CD4-positive, alpha-beta T cell (primary cell): ENCODE measurements at regions not wholly inside any gene's neighbourhood (a gene's known extent, or its start where the extent isn't known, plus 50 kb on each side); places are given as distances from the start of the nearest gene placed in this dataset.

Source experiments
- ATAC-seq: fragments of 200-7000 bp; cut with Tn5 transposase; one replicate; pipeline ENCODE4 v1.10.0; 2022; ENCODE audit warnings: mild to moderate bottlenecking; ENCODE audit not compliant: poor library complexity
- CTCF ChIA-PET: fragments of 350-600 bp; sonication (Branson Sonifier 250); formaldehyde crosslinking; loops from one replicate; lab custom pipeline; 2021; ENCODE audit warnings: antibody characterized with exemption, inconsistent platforms; lab: Charles Lee
- POLR2A ChIA-PET: fragments of 350-600 bp; sonication (Branson Sonifier 250); formaldehyde crosslinking; loops from one replicate; lab custom pipeline; 2021; ENCODE audit warnings: antibody characterized with exemption, inconsistent platforms; lab: Charles Lee
- DNase-seq, 14 experiments: peaks; one replicate each; pipeline ENCODE4 v3.0.0-alpha.2; 2013 to 2020; ENCODE audit warnings: mixed read lengths in 2 of 14
- H3K27ac ChIP-seq, 2 donors: one replicate each; pipeline versions ENCODE4 v1.5.1 to v1.7.0; 2013; ENCODE audit warnings: low read length in 2 of 2, low read depth in 1 of 2, mild to moderate bottlenecking in 1 of 2
- H3K27me3 ChIP-seq, 2 experiments: 1 replicate in 1 of 2; 2 replicates in 1 of 2; pipeline versions ENCODE4 v1.6.1 to v1.7.0; 2013; ENCODE audit warnings: low read length in 2 of 2, control low read depth in 1 of 2, mild to moderate bottlenecking in 1 of 2, moderate library complexity in 1 of 2; ENCODE audit not compliant: insufficient read depth in 2 of 2, control insufficient read depth in 1 of 2
- H3K36me3 ChIP-seq: one replicate; pipeline ENCODE4 v1.6.1; 2013; ENCODE audit warnings: low read length, control low read depth; ENCODE audit not compliant: insufficient read depth
- H3K4me1 ChIP-seq: one replicate; pipeline ENCODE4 v1.6.1; 2013; ENCODE audit warnings: low read length, control low read depth; ENCODE audit not compliant: insufficient read depth
- H3K4me3 ChIP-seq: one replicate; pipeline ENCODE4 v1.5.1; 2013; ENCODE audit warnings: mild to moderate bottlenecking, low read length, moderate library complexity
- H3K9me3 ChIP-seq, 2 experiments: 1 replicate in 1 of 2; 2 replicates in 1 of 2; pipeline versions ENCODE4 v1.6.1 to v1.7.0; 2013; ENCODE audit warnings: low read length in 2 of 2, mild to moderate bottlenecking in 2 of 2, control low read depth in 1 of 2, moderate library complexity in 1 of 2; ENCODE audit not compliant: control insufficient read depth in 1 of 2, insufficient read depth in 1 of 2
- H3K27ac Mint-ChIP-seq: one replicate; pipeline ENCODE4 v1.8.0; 2020; ENCODE audit warnings: mixed read lengths
- H3K27me3 Mint-ChIP-seq: one replicate; pipeline ENCODE4 v1.8.0; 2021; ENCODE audit warnings: mixed read lengths
- H3K36me3 Mint-ChIP-seq: one replicate; pipeline ENCODE4 v1.8.0; 2021; ENCODE audit warnings: low read depth, mixed read lengths
- H3K4me1 Mint-ChIP-seq: one replicate; pipeline ENCODE4 v1.8.0; 2021; ENCODE audit warnings: low read depth, mixed read lengths
- H3K4me3 Mint-ChIP-seq: one replicate; pipeline ENCODE4 v1.8.0; 2020; ENCODE audit warnings: mild to moderate bottlenecking, mixed read lengths
- H3K9me3 Mint-ChIP-seq: one replicate; pipeline ENCODE4 v1.8.0; 2020; ENCODE audit warnings: mixed read lengths
- intact Hi-C, 2 experiments: fragments of 100-400 bp; cut with DNase I in 1 of 2; cut with micrococcal nuclease in 1 of 2; formaldehyde crosslinking; loops; one replicate each; pipeline versions ENCODE4 v1.15.1 to v1.9.0; 2023 to 2025; cut with DNase I, micrococcal nuclease
- TF ChIP-seq, protein P1 (sequence below): fragments of 200-600 bp; IDR thresholded peaks from one replicate; pipeline ENCODE4 v1.8.0; 2022; ENCODE audit warnings: antibody characterized with exemption, mild to moderate bottlenecking

GRCh38 chr6:101284131-101284530 lies 109.4 kb upstream of the GRIK2 start:
- intact Hi-C loops: no loop called here
- no peaks in the 10 kb centered on the region for H3K36me3 Mint-ChIP-seq

GRCh38 chr6:101286146-101286545 lies 107.4 kb upstream of the GRIK2 start:
- CTCF ChIA-PET: no interaction called here

More at GRCh38 chr6:101284131-101284530, 109.4 kb upstream of the GRIK2 start:
- DNase-seq (no peak), ATAC-seq (no peak)
- Mint-ChIP-seq H3K27ac (no peak overlapping the region), H3K9me3 (peaks cover 8% of the 10 kb centered on the region), H3K27me3 (no peaks in the 10 kb centered on the region), H3K4me3 (no peak overlapping the region), H3K4me1 (no peaks in the 10 kb centered on the region)
- no peaks in the 10 kb centered on the region for H3K36me3 ChIP-seq
- CTCF ChIA-PET: no interaction called here
- no peak overlapping the region for H3K27ac ChIP-seq
- TF ChIP-seq, protein P1, sequence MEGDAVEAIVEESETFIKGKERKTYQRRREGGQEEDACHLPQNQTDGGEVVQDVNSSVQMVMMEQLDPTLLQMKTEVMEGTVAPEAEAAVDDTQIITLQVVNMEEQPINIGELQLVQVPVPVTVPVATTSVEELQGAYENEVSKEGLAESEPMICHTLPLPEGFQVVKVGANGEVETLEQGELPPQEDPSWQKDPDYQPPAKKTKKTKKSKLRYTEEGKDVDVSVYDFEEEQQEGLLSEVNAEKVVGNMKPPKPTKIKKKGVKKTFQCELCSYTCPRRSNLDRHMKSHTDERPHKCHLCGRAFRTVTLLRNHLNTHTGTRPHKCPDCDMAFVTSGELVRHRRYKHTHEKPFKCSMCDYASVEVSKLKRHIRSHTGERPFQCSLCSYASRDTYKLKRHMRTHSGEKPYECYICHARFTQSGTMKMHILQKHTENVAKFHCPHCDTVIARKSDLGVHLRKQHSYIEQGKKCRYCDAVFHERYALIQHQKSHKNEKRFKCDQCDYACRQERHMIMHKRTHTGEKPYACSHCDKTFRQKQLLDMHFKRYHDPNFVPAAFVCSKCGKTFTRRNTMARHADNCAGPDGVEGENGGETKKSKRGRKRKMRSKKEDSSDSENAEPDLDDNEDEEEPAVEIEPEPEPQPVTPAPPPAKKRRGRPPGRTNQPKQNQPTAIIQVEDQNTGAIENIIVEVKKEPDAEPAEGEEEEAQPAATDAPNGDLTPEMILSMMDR: no peak
- peaks cover 0 to 30% of the 10 kb centered on the region in 2 experiments for H3K9me3 ChIP-seq
- H3K4me3 ChIP-seq: no peak overlapping the region
- POLR2A ChIA-PET: no interaction called here
- no peaks in the 10 kb centered on the region for H3K4me1 ChIP-seq
- no peaks in the 10 kb centered on the region for H3K27me3 ChIP-seq

DNA sequence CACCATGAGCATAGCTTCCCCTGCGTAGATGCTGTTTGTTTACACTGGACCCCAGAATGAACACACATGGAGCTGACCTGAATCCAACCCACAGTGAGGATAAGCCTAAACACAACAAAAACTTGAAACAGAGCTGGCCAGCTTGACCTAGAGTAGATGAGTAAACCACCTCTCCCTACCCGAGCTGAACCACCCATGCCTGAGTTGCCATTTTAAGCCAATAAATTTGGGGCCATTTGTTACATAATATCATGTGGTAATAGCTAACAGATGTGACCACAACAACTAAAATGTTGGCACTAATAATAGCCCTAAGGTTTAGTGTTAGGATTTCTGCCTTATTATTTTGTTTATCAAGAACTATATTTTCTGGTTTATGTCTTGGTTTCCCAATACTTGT lies 103.2 kb upstream of the GRIK2 start:
- H3K4me1 ChIP-seq: no peaks in the 10 kb centered on the region
- H3K4me1 Mint-ChIP-seq: no peaks in the 10 kb centered on the region
- peaks cover 10% of the 10 kb centered on the region for H3K9me3 Mint-ChIP-seq
- H3K9me3 ChIP-seq: peaks cover 0 to 5% of the 10 kb centered on the region in 2 experiments
- H3K27ac Mint-ChIP-seq: no peak overlapping the region
- H3K27me3 ChIP-seq: no peaks in the 10 kb centered on the region
- CTCF ChIA-PET: no interaction called here
- H3K4me3 ChIP-seq: no peak overlapping the region
- H3K36me3 ChIP-seq: no peaks in the 10 kb centered on the region
- ATAC-seq (no peak), DNase-seq (no peak)
- no peak overlapping the region for H3K27ac ChIP-seq
- TF ChIP-seq, protein P1: no peak
- H3K36me3 Mint-ChIP-seq: no peaks in the 10 kb centered on the region
- POLR2A ChIA-PET: no interaction called here
- no peaks in the 10 kb centered on the region for H3K27me3 Mint-ChIP-seq
- no peak overlapping the region for H3K4me3 Mint-ChIP-seq
- intact Hi-C loops: no loop called here

More at GRCh38 chr6:101286146-101286545, 107.4 kb upstream of the GRIK2 start:
- no peaks in the 10 kb centered on the region for H3K4me1 ChIP-seq
- H3K36me3 ChIP-seq: no peaks in the 10 kb centered on the region
- peaks cover 6% of the 10 kb centered on the region for H3K9me3 Mint-ChIP-seq
- H3K27me3 Mint-ChIP-seq: no peaks in the 10 kb centered on the region
- TF ChIP-seq, protein P1: no peak
- H3K4me1 Mint-ChIP-seq: no peaks in the 10 kb centered on the region
- H3K9me3 ChIP-seq: peaks cover 0 to 30% of the 10 kb centered on the region in 2 experiments
- intact Hi-C loops: no loop called here
- no peak overlapping the region for H3K27ac Mint-ChIP-seq
- no peak overlapping the region for H3K4me3 Mint-ChIP-seq
- no peak overlapping the region for H3K4me3 ChIP-seq
- POLR2A ChIA-PET: no interaction called here
- DNase-seq (no peak), ATAC-seq (no peak)
- H3K27ac ChIP-seq: no peak overlapping the region
- H3K27me3 ChIP-seq: no peaks in the 10 kb centered on the region
- no peaks in the 10 kb centered on the region for H3K36me3 Mint-ChIP-seq
